ENCODE measurements at regions not wholly inside any gene's neighbourhood (a gene's known extent, or its start where the extent isn't known, plus 50 kb on each side); places are given as distances from the start of the nearest gene placed in this dataset.

DNA sequence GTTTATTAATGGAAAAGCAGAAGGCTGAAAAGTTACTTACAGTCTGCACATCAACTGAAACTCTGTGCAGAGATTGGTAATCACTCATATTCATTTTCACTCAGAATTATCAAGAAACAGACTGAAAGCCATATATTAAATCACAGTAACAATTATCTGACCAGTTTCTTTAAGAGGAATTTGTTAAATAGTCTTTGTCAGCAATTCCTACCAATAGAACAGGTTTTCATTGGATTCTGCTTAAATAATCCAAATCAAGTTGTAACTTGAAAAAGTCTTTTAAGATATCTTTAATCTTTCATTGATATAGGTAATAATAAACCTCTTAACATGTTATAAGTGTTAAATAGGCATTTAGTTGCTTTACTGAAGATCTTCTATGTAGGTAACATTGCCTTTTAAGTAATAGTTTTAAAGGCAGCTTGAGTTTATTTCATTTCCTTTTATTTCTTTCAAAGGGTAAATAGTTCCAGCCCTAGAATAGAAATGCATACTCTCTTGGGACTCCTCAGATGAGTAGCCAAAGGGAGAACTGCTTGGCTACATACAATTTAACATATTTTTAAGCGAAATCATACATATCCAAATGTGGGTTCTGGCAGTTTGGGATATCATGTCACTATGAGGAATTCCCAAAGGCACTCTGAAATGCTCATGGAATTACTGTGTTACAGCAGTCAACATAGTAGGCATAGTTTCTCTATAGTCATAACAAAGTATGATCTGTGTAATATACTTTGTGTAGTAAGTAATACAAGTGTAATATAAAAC lies 326.0 kb upstream of the SPRY2 start:
- no peak for TF ChIP-seq MYC (IDR thresholded peaks at IDR 0.05; ENCODE audit: low read depth, low read length)
- TF ChIP-seq, protein P1, sequence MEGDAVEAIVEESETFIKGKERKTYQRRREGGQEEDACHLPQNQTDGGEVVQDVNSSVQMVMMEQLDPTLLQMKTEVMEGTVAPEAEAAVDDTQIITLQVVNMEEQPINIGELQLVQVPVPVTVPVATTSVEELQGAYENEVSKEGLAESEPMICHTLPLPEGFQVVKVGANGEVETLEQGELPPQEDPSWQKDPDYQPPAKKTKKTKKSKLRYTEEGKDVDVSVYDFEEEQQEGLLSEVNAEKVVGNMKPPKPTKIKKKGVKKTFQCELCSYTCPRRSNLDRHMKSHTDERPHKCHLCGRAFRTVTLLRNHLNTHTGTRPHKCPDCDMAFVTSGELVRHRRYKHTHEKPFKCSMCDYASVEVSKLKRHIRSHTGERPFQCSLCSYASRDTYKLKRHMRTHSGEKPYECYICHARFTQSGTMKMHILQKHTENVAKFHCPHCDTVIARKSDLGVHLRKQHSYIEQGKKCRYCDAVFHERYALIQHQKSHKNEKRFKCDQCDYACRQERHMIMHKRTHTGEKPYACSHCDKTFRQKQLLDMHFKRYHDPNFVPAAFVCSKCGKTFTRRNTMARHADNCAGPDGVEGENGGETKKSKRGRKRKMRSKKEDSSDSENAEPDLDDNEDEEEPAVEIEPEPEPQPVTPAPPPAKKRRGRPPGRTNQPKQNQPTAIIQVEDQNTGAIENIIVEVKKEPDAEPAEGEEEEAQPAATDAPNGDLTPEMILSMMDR (IDR thresholded peaks at IDR 0.05; ENCODE audit: low read depth, low read length): no peak
- no peak for TF ChIP-seq POLR2A (IDR thresholded peaks at IDR 0.05; ENCODE audit: extremely low read depth, insufficient read length)
- TF ChIP-seq, protein P2, sequence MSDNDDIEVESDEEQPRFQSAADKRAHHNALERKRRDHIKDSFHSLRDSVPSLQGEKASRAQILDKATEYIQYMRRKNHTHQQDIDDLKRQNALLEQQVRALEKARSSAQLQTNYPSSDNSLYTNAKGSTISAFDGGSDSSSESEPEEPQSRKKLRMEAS (IDR thresholded peaks at IDR 0.05; ENCODE audit: low read depth, low read length): no peak
- H3K4me3 ChIP-seq (ENCODE audit: low read depth, low read length): no peak overlapping the region
- DNase-seq (ENCODE audit: low read depth): no peak

DNA sequence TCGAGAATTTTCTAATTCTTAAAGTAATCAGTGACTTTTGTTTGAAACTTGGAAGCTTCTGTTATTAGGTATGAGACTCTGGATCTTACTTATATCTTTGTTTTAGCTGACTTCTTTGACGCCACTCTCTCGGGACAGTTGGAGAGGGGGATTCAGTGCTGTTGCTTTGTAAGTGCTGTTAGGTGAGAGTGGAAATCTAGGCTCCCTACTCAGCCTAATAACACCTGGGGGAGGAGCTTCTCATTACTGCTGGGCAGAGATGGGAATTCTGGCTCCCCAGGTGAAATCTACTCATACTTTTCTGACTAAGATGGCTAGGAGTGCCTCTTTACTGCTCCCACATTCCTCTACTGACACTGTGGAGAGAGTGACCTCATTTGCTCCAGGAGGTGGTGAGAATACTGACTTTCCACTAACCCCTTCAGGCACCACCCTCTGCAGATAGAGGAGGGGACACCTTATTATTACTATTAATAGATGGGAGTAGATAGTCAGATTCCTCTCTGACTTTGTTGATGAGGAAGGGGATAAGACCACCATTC lies 324.9 kb upstream of the SPRY2 start:
- TF ChIP-seq, protein P1 (IDR thresholded peaks at IDR 0.05; ENCODE audit: low read depth, low read length): no peak
- TF ChIP-seq MYC (IDR thresholded peaks at IDR 0.05; ENCODE audit: low read depth, low read length): no peak
- TF ChIP-seq, protein P2 (IDR thresholded peaks at IDR 0.05; ENCODE audit: low read depth, low read length): no peak
- TF ChIP-seq POLR2A (IDR thresholded peaks at IDR 0.05; ENCODE audit: extremely low read depth, insufficient read length): no peak
- DNase-seq (ENCODE audit: low read depth): no peak

DNA sequence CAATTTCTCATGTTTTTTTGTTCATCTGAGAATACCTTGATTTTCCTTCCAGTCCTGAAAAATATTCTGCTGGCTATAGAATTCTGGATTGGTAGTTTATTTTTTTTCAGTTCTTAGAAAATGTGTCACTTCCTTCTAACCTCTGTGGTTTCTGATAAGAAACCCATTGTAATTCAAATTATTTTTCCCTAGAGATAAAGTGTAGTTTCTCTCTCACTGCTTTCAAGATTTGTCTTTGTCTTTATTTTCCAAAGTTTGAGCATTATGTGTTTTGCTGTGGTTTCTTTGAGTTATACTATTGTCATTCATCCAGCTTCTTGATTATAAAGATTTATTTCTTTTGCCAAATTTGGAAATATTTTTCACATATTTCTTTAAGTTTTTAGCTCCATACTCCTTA lies 324.0 kb upstream of the SPRY2 start:
- no peak overlapping the region for H3K4me3 ChIP-seq (ENCODE audit: low read depth, low read length)
- DNase-seq (ENCODE audit: low read depth): no peak
- TF ChIP-seq MYC (IDR thresholded peaks at IDR 0.05; ENCODE audit: low read depth, low read length) (no peak), POLR2A (IDR thresholded peaks at IDR 0.05; ENCODE audit: extremely low read depth, insufficient read length) (no peak)
- TF ChIP-seq, protein P2 (IDR thresholded peaks at IDR 0.05; ENCODE audit: low read depth, low read length): no peak
- TF ChIP-seq, protein P1 (IDR thresholded peaks at IDR 0.05; ENCODE audit: low read depth, low read length): no peak

More for the DNA sequence above, 324.9 kb upstream of the SPRY2 start:
- no peak overlapping the region for H3K4me3 ChIP-seq (ENCODE audit: low read depth, low read length)

DNA sequence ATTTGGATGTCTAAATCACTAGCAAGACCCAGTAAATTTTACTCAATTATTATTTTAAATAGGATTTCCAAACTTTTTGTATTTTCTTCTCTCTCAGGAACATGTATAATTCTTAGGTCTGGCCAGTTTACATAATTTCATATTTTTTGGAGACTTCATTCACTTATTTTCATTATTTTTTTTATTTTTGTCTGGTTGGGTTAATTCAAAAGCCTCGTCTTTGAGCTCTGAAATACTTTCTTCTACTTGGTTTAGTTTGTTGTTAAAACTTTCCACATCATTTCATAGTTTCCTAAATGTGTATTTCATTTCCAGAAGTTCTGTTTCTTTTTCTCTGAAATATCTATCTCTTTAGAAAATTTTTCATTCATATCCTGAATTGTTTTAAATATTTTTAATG lies 322.9 kb upstream of the SPRY2 start:
- no peak for DNase-seq (ENCODE audit: low read depth)
- no peak overlapping the region for H3K4me3 ChIP-seq (ENCODE audit: low read depth, low read length)
- TF ChIP-seq, protein P1 (IDR thresholded peaks at IDR 0.05; ENCODE audit: low read depth, low read length): no peak
- TF ChIP-seq MYC (IDR thresholded peaks at IDR 0.05; ENCODE audit: low read depth, low read length) (no peak), POLR2A (IDR thresholded peaks at IDR 0.05; ENCODE audit: extremely low read depth, insufficient read length) (no peak)
- TF ChIP-seq, protein P2 (IDR thresholded peaks at IDR 0.05; ENCODE audit: low read depth, low read length): no peak

DNA sequence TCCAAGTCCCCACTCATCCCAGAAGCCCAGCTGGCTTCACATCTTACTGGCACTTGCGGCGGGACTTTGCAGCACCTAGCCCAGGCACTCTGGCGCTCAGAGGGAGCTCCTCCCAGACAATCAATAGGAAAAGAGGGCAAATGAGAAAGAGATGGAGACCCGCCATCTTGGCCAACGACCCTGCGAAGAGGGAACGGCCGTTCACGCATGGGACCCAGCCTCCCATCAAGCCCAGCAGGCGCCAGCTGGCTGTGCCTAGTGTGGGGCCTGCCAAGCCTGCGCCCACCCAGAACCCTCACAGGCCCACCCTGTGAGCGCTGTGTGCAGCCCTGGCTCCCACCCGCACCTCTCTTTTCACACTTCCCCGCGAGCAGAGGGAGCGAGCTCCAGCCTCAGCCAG lies 317.8 kb upstream of the SPRY2 start:
- TF ChIP-seq POLR2A (IDR thresholded peaks at IDR 0.05; ENCODE audit: extremely low read depth, insufficient read length) (no peak), MYC (IDR thresholded peaks at IDR 0.05; ENCODE audit: low read depth, low read length) (no peak)
- TF ChIP-seq, protein P1 (IDR thresholded peaks at IDR 0.05; ENCODE audit: low read depth, low read length): no peak
- TF ChIP-seq, protein P2 (IDR thresholded peaks at IDR 0.05; ENCODE audit: low read depth, low read length): no peak
- DNase-seq (ENCODE audit: low read depth): no peak
- H3K4me3 ChIP-seq (ENCODE audit: low read depth, low read length): no peak overlapping the region
